IPS DF 4.7 (cell line): ENCODE measurements at regions not wholly inside any gene's neighbourhood (a gene's known extent, or its start where the extent isn't known, plus 50 kb on each side); places are given as distances from the start of the nearest gene placed in this dataset.

ENCODE experiments used
- DNase-seq: peaks from one replicate; pipeline ENCODE4 v3.0.0-alpha.2; 2013; ENCODE audit warnings: low spot score; ENCODE audit errors: extremely low read depth

DNA sequence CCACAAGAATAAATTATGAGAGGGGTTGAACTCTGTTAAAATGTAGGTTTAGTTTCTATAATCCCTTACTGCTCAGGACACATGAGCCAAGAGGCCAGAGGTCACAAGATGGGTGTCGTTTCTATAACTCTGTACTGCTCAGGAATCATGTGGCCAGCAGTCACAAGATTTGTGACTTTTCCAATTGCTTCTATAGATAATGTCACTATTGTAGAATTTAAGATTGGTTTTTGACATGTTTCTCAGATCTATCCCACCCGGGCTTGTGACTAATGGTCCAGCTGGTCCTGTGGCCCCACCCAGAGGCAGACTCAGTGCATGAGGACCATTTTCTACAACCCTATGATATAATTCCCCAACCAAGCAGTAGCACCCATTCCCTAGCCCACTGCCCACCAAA lies 662.0 kb upstream of the KLF12 start:
- DNase-seq, result no peak

DNA sequence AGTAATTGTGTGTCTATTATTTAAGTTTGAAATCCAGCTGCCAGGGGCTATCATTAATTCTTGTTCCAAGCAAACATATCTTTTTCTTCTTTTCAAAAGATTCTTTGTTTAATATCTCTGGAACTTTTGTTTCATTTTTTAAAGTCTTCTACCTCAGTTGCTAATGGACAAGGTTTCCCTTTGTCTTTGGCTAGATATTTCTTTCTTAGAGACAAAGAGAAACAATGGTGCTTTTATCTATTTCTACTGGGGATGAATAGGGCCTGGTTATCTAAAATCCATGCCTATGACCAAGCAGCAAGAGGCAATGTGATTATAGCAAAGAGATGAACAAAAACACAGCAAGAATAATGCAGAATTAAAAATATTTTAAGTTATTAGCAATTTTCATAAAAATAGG lies 661.3 kb upstream of the KLF12 start:
- DNase-seq, result no peak

DNA sequence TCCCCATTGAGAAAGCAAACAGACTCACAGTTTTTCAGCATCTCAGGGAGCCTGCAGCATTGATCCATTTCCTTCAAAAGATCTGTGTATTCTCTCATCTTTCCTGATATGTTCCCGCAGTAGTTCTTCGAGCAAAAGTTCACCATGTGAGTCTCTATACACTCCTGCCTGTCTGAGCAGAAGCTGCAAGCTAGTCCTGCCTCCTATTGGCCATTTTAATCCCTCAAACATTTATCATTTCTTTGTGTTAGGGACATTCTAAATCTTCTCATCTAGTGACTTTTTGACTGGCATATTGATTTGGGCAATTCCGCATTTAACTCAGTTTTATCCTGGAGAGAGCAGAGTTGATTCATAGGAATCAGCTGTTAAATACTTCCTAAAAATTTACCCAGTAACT lies 660.4 kb upstream of the KLF12 start:
- DNase-seq, result no peak

DNA sequence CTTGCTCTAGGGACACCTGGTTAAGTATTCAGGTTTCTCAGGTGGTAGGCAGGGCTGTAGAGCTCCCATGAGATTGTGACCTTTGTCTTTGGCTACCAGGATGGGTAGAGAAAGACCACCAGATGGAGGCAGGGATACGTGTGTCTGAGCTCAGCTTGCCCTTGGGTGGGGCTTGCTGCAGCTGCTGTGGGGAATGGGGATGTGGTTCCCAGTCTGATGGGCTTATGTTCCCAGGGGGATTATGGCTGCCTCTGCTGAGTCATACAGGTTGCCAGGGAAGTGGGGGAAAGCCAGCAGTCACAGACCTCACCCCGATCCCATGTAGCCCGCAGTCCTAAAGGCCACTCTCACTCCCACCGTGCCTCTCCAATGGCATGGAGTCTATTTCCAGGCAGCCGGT lies 659.9 kb upstream of the KLF12 start:
- no peak for DNase-seq

DNA sequence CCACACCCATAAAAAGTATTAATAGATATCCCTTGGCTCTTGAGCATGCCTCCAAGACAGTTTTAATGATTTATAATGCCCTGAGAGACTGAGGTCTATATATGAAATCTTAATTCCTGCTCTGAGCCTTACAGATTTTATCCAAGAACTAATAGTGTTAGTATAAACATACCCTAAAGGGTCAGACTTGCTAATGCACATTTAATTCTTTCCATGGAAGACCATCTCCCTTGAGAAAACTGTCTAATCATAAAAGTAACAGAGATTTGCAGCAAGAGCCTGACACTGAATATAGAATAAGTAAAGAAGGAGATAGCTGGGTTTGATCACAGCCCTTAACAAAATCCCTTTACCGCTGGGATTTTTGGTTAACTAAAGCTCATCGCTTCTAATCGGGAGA lies 650.8 kb upstream of the KLF12 start:
- no peak for DNase-seq

DNA sequence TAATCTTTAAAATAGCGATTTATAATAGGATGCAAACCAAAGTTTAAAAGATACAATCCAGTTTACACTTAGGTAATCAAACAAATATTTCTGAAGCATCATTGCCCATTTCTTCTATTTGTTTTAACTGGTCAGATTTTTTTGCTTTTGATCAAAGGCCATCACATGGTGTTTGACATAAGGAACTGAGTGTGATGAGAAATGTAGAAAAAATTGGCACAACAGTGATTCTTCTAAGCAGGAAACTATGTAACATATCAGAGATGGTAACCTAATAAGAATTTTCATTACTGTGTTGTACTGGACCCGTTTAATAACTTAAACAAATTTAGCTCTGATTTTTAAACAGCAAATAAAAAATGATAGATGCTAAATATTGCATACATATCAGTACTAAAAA lies 644.7 kb upstream of the KLF12 start:
- DNase-seq, result no peak

DNA sequence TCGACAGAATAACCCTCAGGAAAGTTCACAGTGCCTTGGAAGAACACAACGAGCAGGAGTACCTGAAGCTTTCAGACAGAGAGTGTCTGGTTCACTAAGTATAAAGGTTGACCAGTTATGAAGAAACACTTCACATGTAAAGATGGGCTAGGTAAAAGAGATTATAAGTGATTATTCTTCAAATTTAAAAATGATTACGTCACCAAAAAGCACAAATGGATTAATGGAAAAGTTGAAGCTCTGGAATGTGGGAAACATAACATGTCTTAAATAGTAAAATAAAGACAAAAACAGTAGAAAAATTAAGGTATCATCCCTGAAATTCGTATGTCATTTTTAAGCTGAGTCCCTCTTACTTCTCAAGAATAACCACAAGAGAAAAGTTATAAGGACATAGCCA lies 643.9 kb upstream of the KLF12 start:
- DNase-seq, result no peak

DNA sequence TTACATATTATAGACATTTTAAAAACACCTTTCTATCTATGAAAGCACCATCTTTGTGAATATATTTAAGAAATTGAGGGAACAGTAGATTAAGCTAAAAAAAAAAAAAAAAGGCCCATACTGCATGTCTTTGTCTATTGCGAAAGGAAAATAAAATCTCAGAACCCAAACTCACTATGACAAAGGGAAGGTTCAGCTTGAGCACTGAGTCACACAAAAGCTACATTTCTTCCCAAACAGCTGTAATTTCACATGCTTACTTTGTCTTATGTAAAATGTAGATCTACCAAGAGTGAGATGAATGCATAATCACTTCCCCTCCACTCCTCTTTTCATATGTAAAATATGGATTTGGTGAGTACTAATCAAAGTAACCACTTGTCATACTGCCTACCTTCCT lies 640.1 kb upstream of the KLF12 start:
- DNase-seq, result no peak

DNA sequence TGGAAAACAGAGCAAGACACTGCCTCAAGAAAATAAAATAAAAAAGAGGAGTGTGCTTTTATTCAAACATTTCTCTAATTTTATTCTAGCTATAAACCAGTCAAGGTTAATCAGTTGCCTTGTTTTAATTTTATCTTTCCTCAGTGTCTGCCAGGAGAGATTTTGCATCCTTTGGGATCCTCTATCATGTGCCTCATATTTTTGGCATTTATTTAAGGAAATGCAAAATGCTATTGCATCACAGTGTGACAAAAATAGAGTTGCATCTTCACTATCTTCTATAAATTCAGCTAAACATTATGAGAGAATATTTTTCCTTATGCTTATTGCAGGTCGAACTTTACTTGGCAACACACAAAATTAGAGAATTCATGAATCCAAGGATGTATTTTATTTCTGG lies 639.0 kb upstream of the KLF12 start:
- DNase-seq, result no peak

DNA sequence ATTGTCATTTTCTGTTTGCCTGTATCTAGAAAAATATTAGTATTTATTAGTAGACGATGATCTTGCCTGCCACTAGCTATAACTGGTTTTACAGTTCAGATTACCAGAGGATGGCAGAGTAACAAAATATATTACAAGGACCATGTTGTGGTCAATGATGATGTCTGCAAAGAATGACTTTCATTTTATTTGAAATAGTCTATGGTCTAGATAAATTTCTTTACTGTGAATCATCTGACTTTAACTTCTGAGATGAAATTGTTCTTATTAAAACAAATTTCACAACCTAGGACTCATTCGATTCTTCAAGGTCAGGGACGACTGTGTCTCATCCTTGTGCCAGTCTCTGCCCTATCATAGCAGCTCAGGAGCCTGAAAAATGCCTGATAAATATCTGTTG lies 637.8 kb upstream of the KLF12 start:
- no peak for DNase-seq

DNA sequence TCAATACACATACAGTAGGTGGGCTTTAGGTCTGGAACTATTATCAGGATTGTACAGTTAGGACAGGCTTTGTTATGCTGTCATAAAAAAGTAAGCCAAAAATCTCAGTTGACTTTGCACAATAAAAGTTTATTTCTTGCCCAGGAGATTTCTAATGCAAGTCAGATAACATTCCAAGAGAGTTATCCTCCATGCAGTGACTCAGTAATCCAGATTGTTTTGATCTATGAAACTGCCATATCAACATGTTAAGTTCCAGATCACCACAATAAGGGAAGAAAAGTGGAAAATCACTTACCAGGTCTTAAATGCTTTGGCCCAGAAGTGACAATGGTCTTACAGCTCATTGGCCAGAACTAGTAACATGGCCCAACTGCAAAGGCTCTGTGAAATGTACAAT lies 636.2 kb upstream of the KLF12 start:
- DNase-seq, result no peak

DNA sequence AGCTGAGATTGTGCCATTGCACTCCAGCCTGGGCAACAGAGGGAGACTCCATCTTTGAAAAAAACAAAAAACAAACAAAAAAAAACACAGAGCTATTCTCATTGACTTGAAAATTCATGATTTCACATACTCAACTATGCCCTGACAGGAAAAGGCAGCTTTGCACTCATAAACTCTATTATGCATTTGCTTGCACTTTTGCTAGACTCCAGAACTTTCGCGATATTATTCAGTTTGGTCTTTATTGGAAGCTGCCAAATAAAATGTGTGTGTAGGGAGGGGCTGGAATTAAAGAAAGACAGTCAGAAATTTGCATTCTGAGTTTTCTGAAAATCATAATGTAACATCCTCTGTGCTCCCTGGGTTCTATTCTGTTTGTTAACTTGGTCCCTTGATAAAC lies 635.1 kb upstream of the KLF12 start:
- no peak for DNase-seq

DNA sequence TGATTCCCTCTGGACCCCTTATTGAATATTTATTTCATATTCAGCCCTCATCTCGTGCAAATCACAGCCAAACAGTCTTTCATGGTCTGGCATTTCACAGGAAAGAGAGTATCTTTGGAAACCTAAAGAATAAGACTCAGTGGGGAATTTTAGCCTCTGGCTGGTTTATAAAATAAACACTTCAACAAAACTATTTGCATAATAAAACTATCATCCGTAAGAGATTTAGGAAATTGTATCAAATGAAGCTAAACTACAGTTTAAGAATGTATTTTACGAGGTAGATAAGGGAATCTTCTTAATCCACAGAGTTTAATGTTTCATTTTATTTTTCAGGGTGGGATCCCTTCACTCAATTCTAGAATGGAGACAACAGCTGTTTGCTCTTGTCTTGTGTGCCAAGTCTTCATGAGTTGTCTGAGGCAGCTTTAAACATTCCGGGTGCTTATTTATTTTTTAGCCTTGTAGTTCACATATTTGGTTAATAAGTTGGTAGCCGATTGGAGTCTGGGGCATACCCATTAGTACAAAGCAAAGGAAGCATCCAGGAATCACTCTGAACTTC lies 634.4 kb upstream of the KLF12 start:
- DNase-seq, result no peak

DNA sequence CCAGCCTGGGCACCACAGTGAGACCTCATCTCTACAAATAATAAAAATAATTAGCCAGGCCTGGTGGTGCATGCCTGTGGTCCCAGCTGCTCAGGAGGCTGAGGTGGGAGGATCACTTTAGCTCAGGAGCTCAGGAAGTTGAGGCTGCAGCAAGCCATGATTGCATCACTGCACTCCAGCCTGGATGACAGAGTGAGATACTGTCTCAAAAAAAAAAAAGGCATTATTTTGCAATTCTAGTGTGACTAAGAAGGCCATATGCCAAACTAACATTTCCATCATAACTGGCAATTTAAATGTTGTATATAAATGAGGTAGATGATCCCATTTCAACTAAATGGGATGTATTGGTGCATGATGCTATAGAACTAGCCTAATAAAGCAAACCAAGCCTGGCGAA lies 632.8 kb upstream of the KLF12 start:
- no peak for DNase-seq

DNA sequence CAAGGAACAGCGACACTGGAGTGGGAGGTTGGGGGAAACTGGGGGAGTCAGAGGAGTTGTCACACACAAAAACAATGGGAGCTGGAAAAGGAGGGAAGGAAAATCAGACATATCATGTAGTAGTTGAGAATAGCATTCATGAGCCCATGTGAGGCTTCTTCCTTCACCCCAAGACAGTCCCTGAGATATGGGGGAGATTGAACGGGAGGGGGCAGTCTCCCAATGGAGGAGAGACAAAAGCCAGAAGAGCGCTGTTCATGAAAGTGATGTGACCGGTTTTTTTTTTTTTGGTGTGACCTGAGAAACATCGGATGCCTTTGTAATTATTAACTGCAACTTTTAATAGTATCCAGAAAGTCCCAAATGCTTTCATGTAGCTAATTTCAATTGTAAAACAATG lies 631.8 kb upstream of the KLF12 start:
- DNase-seq, result no peak

DNA sequence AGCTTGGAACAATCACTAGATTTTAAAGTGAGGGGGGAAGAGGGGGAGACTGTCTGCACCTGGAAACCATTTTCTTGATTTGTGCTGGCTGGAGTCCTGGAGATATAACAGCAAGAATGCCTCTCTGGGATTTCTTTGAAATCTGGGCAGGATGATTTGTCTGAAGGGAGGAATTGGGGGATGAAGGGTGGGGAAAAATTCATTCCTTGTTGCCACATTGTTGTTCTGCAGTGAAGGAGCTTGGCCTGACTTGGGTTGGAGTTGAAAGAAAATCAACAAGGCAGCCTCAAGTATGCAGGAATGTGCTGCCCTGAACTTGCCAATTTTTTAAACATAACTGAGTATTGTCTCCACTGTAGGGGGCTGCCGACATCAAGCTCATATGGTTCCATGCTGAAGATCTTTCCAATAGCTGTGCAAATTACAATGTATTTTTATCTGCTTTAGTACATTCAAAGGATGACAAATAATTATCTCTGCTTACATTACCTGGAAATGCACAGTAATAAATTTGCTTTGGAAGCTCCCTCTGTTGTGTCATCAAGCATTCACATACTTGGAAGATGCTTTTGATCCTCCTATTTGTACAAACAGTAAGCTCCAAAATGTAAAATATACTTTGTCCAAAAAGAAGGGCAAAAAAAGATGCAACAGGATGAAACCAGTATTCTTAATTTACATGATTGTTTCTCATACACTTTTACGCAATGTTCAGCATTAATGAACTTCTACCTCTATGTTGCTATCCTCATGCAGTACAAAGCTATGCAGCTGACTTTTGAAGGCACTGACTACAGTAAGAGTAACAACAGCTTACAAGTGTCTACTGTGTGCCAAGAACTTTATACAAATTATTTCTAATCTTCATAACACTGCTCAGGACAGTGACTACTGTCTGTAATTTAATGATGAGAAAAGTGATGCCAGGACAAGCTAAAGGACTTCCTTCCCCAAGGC lies 627.9 kb upstream of the KLF12 start:
- DNase-seq, result no peak

DNA sequence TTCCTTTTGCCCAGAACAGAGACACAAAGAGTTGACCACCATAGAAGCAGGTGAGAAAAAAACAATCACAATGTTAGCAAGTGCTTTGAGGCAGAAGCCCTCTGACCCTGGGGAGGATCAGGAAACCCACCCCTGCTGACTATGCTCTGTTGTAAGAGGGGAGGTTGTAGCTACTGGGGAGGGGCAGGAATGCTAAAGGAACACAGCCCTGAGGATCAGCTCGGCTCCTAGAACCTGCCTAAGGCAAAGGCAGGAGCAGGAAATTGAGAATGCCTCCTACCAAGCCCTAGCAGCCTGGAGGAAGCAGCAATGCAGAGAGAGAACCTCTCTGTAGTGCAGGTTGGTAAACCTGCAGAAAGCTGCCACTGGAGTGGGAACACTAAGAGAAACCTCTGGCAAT lies 624.0 kb upstream of the KLF12 start:
- DNase-seq, result no peak

DNA sequence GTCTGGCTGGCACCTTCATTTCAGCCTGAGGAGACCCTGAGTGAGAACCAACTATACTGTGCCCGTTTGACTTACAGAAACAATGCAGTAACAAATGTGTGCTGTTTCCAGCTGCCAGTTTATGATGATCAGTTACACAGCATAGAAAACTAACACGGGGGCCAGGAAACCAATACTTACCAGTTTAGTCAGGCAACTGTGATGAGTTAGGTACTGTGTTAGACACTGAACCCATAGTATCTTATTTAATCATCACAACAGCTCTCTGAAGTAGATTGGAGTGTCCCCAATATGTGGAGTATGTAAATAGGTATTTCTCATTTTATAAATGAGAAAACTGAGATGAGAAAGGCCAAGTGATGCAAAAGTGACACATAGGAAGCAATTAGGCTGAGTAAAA lies 620.9 kb upstream of the KLF12 start:
- no peak for DNase-seq

DNA sequence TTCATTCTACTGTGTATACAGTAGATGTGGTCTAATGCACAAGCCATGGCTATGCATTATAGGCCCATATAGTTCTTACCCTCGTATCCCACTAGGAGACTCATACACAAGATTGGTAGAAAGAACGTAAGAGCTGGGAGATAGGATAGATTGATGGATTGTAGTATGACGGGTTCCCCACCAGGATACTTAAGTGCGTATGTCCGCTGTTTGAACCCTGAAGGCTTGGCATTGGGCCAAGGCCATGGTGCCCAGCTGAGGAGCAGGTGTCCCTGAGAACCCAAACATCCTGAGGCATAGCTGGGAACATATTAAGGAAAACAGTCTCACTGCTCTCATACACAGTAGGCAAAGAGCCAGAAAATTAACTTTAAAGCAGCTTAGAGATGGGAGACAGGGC lies 617.5 kb upstream of the KLF12 start:
- DNase-seq, result no peak

DNA sequence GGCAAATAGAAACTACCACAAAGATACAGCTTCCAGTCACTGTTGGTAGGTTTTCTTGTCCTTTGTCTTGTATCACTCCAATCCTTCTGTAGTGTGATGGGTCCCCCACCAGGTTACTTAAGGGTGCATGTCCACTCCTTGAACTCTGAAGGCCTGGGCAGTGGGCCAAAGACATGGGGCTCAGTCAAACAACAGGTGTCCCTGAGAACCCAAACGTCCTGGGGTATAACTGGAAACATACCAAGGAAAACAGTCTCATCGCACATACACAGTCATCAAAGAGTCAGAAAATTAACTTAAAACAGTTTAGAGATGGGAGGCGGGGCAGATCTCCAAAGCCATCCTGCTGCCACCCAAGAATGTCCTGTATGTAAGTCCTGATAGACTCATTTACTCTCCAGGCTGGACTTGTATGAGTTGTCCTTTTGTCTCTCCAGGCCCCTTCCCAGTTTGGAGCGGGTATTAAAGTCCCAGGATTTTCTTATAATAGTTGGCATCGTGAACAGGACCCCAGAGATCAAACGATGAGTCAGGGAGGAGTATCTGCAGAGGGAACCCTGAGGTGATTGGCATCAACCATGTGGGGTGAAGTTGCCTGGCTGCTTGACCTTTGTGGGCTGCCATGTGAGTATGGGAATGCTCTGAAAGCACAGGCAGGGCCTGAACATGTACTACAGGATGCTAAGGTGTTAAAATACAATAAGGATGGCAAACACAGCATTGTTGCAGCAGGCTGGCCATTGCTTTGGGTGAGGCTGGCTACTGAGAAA lies 613.2 kb upstream of the KLF12 start:
- DNase-seq, result no peak

DNA sequence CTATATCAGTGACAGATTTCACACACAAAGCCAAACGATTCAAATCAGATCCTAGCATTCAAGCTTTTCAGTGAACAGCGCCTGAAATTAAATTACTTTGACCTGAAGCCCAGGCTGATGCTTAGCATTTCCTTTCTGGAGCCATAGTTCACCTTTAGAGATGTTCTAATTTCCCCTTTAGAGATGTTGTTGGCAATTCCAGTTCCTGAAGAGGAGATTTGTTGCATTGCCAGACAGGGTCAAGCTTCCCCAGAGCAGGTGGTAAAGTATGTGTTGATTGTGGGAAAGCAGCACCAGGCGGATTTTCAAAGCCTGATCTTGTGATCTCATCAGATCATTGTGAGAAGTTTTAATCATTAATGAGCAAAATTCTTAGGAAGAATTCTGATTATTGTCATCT lies 609.8 kb upstream of the KLF12 start:
- no peak for DNase-seq

DNA sequence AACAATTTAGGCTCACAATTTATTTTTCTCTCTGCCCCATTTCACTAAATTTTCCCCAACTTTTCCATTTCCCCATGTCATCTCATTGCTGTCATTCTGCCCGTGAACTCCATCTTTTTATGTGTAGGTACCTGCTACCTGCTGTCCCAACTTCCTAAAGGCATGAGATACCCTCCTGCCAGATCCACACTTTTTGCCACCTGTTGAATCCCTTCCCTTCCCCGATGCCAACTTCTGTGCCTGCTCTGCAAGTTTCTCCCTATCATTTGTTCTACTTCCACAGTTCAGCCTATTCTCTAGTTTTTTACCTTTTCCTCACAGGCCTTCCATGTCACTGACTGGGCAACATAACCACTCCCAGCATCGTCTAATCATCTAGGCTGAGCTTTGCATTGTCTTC lies 607.5 kb upstream of the KLF12 start:
- DNase-seq, result no peak
